ENCODE measurements at regions not wholly inside any gene's neighbourhood (a gene's known extent, or its start where the extent isn't known, plus 50 kb on each side); places are given as distances from the start of the nearest gene placed in this dataset.

DNA sequence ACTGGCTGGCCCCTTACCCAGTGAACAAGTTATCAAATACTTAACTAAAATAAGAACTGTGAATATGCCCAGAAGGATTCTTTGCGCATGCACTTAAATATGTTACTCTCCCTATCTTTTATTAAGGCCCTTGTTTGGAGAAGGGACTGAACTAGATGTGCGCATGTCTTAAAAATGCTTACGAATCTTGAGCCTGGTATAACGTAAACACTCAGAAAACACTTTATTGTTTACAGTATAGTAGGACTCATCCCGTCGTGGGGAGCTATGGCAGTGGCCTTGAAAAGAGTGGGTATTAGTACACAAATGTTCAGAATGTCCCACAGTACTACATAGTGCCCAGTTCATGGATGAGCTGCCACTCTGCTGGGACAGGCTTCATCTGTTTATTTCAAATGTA is 75.9 kb upstream of the MAP4K3 start:
- no peak for TF ChIP-seq POLR2AphosphoS5 (IDR thresholded peaks at IDR 0.05; ENCODE audit: borderline replicate concordance, low read depth, low read length)
- no peak for TF ChIP-seq EZH2 (IDR thresholded peaks at IDR 0.05)
- no peak for TF ChIP-seq FOXP2 (optimal IDR thresholded peaks at IDR 0.05; ENCODE audit: control extremely low read depth, extremely low read length, insufficient read depth)
